Astrocyte (in vitro differentiated cells and primary cell): ENCODE measurements at regions not wholly inside any gene's neighbourhood (a gene's known extent, or its start where the extent isn't known, plus 50 kb on each side); places are given as distances from the start of the nearest gene placed in this dataset.
"Not testable (repeated sequence)": the region's sequence is repeated elsewhere in the genome, so short reads cannot be mapped to it uniquely, and the experiment has no call there.

Experiments used
- DNase-seq: peaks from one replicate; pipeline ENCODE4 v3.0.0-alpha.2; 2010; ENCODE audit warnings: low read depth
- FAIRE-seq: peaks from 2 replicates; lab custom pipeline; 2011; peaks lifted over from hg19 to GRCh38; lab: Jason Lieb, UNC
- H2AFZ ChIP-seq: 2 replicates; pipeline ENCODE4 v1.6.0; 2012; ENCODE audit warnings: low read depth, low read length, inconsistent platforms
- H3K27ac ChIP-seq: 2 replicates; pipeline ENCODE4 v1.5.1; 2011; ENCODE audit warnings: low read depth, low read length, inconsistent platforms
- H3K27me3 ChIP-seq: 2 replicates; pipeline ENCODE4 v1.6.0; 2011; ENCODE audit warnings: low read length, inconsistent platforms; ENCODE audit not compliant: insufficient read depth
- H3K36me3 ChIP-seq: 2 replicates; pipeline ENCODE4 v1.5.1; 2011; ENCODE audit warnings: low read length, inconsistent platforms; ENCODE audit not compliant: insufficient read depth
- H3K4me1 ChIP-seq: 2 replicates; pipeline ENCODE4 v1.5.1; 2011; ENCODE audit warnings: low read length, inconsistent platforms; ENCODE audit not compliant: insufficient read depth
- H3K4me2 ChIP-seq: 2 replicates; pipeline ENCODE4 v1.6.0; 2012; ENCODE audit warnings: low read length, inconsistent platforms
- H3K4me3 ChIP-seq: 2 replicates; pipeline ENCODE4 v1.5.1; 2011; ENCODE audit warnings: low read depth, mild to moderate bottlenecking, low read length, inconsistent platforms; ENCODE audit not compliant: insufficient read depth
- H3K79me2 ChIP-seq: 2 replicates; pipeline ENCODE4 v1.6.0; 2012; ENCODE audit warnings: mild to moderate bottlenecking, low read length, inconsistent platforms; ENCODE audit not compliant: insufficient read depth
- H3K9ac ChIP-seq: 2 replicates; pipeline ENCODE4 v1.6.0; 2012; ENCODE audit warnings: mild to moderate bottlenecking, low read length, inconsistent platforms
- H3K9me3 ChIP-seq: 2 replicates; pipeline ENCODE4 v1.5.1; 2012; ENCODE audit warnings: low read depth, mild to moderate bottlenecking, low read length, inconsistent platforms; ENCODE audit not compliant: insufficient read depth
- H4K20me1 ChIP-seq: 2 replicates; pipeline ENCODE4 v1.6.0; 2012; ENCODE audit warnings: low read length, inconsistent platforms; ENCODE audit not compliant: insufficient read depth
- H3K27ac Mint-ChIP-seq: one replicate; pipeline ENCODE4 v1.8.0; 2021; ENCODE audit warnings: mild to moderate bottlenecking, mixed read lengths; ENCODE audit not compliant: unreplicated experiment
- H3K27me3 Mint-ChIP-seq: one replicate; pipeline ENCODE4 v1.8.0; 2021; ENCODE audit warnings: low read depth, mixed read lengths; ENCODE audit not compliant: unreplicated experiment
- H3K36me3 Mint-ChIP-seq: one replicate; pipeline ENCODE4 v1.8.0; 2021; ENCODE audit warnings: low read depth, mixed read lengths; ENCODE audit not compliant: unreplicated experiment
- H3K4me1 Mint-ChIP-seq: one replicate; pipeline ENCODE4 v1.8.0; 2021; ENCODE audit warnings: low read depth, mixed read lengths; ENCODE audit not compliant: unreplicated experiment
- H3K4me3 Mint-ChIP-seq: one replicate; pipeline ENCODE4 v1.8.0; 2021; ENCODE audit warnings: mild to moderate bottlenecking, moderate library complexity, mixed read lengths; ENCODE audit not compliant: unreplicated experiment
- H3K9me3 Mint-ChIP-seq: one replicate; pipeline ENCODE4 v1.8.0; 2021; ENCODE audit warnings: mild to moderate bottlenecking, mixed read lengths; ENCODE audit not compliant: unreplicated experiment
- EZH2 ChIP-seq: IDR thresholded peaks from 2 replicates; pipeline ENCODE4 v1.6.1; 2012; ENCODE audit warnings: mild to moderate bottlenecking, low read length, inconsistent platforms; ENCODE audit not compliant: insufficient read depth
- TF ChIP-seq, protein P1 (sequence below): IDR thresholded peaks from 2 replicates; pipeline ENCODE4 v1.5.1; 2011; ENCODE audit warnings: low read depth, mild to moderate bottlenecking, inconsistent platforms, low read length, moderate library complexity; ENCODE audit not compliant: insufficient read depth

DNA sequence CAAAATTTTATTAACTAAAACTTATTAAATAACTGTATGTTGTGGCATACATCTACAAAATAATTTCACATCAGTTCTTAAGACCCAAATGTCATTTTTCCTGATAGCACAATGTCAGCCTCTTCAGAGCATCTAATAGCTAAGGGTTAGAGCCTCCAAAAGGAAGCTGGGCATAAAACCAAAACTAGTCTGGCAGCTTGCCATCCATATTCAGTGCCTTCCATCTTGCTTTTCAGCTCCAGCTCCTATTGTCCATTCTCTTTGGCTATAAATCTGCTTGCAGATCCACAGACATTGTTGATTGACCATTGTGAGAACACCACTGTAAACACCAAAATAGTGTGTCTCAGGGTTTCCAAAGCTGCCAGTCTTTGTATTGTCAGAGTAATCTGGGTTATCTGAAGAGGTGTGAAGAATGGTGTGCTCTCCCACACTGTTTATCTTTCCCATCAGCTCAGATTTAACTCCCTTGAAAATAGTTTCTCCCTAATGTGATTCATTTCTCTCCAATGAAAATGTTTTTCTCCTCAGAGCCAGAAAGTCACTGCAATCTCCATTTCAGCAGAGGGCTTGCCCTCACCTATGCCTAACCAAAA is 154.8 kb upstream of the KCNQ5 start:
- no peak overlapping the region for H3K27ac ChIP-seq
- H3K9ac ChIP-seq = no peak overlapping the region
- H3K27me3 Mint-ChIP-seq = no peaks in the 10 kb centered on the region
- H3K36me3 ChIP-seq = no peaks in the 10 kb centered on the region
- H3K4me1 ChIP-seq = peaks cover 8% of the 10 kb centered on the region
- no peaks in the 10 kb centered on the region for H3K9me3 ChIP-seq
- peaks cover 9% of the 10 kb centered on the region for H3K4me1 Mint-ChIP-seq
- no peak overlapping the region for H3K4me2 ChIP-seq
- no peaks in the 10 kb centered on the region for H3K36me3 Mint-ChIP-seq
- no peak for FAIRE-seq
- H3K9me3 Mint-ChIP-seq = no peaks in the 10 kb centered on the region
- no peak overlapping the region for H2AFZ ChIP-seq
- no peak overlapping the region for H3K27ac Mint-ChIP-seq
- H3K4me3 Mint-ChIP-seq = no peak overlapping the region
- no peaks in the 10 kb centered on the region for H4K20me1 ChIP-seq
- TF ChIP-seq, protein P1, sequence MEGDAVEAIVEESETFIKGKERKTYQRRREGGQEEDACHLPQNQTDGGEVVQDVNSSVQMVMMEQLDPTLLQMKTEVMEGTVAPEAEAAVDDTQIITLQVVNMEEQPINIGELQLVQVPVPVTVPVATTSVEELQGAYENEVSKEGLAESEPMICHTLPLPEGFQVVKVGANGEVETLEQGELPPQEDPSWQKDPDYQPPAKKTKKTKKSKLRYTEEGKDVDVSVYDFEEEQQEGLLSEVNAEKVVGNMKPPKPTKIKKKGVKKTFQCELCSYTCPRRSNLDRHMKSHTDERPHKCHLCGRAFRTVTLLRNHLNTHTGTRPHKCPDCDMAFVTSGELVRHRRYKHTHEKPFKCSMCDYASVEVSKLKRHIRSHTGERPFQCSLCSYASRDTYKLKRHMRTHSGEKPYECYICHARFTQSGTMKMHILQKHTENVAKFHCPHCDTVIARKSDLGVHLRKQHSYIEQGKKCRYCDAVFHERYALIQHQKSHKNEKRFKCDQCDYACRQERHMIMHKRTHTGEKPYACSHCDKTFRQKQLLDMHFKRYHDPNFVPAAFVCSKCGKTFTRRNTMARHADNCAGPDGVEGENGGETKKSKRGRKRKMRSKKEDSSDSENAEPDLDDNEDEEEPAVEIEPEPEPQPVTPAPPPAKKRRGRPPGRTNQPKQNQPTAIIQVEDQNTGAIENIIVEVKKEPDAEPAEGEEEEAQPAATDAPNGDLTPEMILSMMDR = no peak
- TF ChIP-seq EZH2 = no peak
- H3K79me2 ChIP-seq = no peaks in the 10 kb centered on the region
- no peak for DNase-seq
- H3K27me3 ChIP-seq = no peaks in the 10 kb centered on the region
- H3K4me3 ChIP-seq = no peak overlapping the region

DNA sequence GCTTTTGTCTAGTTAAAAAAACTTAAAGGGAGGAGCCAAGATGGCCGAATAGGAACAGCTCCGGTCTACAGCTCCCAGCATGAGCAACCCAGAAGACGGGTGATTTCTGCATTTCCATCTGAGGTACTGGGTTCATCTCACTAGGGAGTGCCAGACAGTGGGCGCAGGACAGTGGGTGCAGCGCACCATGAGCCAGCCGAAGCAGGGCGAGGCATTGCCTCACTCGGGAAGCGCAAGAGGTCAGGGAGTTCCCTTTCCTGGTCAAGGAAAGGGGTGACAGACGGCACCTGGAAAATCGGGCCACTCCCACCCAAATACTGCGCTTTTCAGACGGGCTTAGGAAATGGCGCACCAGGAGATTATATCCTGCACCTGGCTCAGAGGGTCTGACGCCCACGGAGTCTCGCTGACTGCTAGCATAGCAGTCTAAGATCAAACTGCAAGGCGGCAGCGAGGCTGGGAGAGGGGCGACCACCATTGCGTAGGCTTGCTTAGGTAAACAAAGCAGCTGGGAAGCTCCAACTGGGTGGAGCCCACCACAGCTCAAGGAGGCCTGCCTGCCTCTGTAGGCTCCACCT is 152.4 kb upstream of the KCNQ5 start:
- H3K9me3 ChIP-seq, H3K79me2 ChIP-seq, H4K20me1 ChIP-seq, H2AFZ ChIP-seq, H3K27ac Mint-ChIP-seq, H3K27me3 ChIP-seq, H3K4me3 Mint-ChIP-seq, H3K4me1 ChIP-seq, H3K9ac ChIP-seq, H3K4me2 ChIP-seq, H3K27ac ChIP-seq, H3K27me3 Mint-ChIP-seq, DNase-seq, FAIRE-seq, H3K9me3 Mint-ChIP-seq, H3K36me3 Mint-ChIP-seq, H3K36me3 ChIP-seq, H3K4me1 Mint-ChIP-seq, H3K4me3 ChIP-seq: not testable (repeated sequence)

DNA sequence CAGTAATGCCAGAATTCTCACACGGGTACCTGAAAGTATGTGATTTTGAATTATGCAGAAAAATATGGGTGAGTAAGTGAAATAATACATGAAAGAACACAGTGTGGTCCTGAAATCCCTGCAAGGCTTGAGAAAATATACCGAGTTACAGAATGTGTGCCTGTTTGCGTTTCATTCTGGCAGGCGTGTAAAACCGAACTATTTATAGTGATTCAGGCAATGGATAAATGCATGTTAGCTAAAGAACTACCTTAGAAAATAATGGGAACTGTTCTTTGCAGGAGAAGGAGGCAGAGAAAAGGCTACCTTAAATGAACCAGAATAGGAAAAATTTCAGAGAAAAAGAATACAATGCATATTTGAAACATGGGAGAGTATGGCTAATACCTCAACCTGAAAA is 145.8 kb upstream of the KCNQ5 start:
- Mint-ChIP-seq H3K27me3 (no peaks in the 10 kb centered on the region), H3K4me3 (no peak overlapping the region), H3K27ac (no peak overlapping the region), H3K4me1 (no peaks in the 10 kb centered on the region), H3K9me3 (no peaks in the 10 kb centered on the region), H3K36me3 (no peaks in the 10 kb centered on the region)
- TF ChIP-seq EZH2 = no peak
- TF ChIP-seq, protein P1 = no peak
- FAIRE-seq (no peak), DNase-seq (no peak)
- Histone ChIP-seq H3K4me3 (no peak overlapping the region), H3K27me3 (no peaks in the 10 kb centered on the region), H3K4me1 (no peaks in the 10 kb centered on the region), H3K36me3 (no peaks in the 10 kb centered on the region), H2AFZ (no peak overlapping the region), H3K79me2 (no peaks in the 10 kb centered on the region), H3K4me2 (no peak overlapping the region), H4K20me1 (no peaks in the 10 kb centered on the region), H3K27ac (no peak overlapping the region), H3K9me3 (no peaks in the 10 kb centered on the region), H3K9ac (no peak overlapping the region)
